ENCODE measurements at regions not wholly inside any gene's neighbourhood (a gene's known extent, or its start where the extent isn't known, plus 50 kb on each side); places are given as distances from the start of the nearest gene placed in this dataset.
"Not testable (repeated sequence)": the region's sequence is repeated elsewhere in the genome, so short reads cannot be mapped to it uniquely, and the experiment has no call there.

- not testable (repeated sequence) for TF ChIP-seq CTCF, POLR2A (IDR thresholded peaks at IDR 0.05)
Observed at GRCh38 chr13:88727236-88727635, 1056.1 kb downstream of the SLITRK5 start.

Data from ovary (tissue), 3 donors.